Tibial nerve (tissue), 4 donors: ENCODE measurements at regions not wholly inside any gene's neighbourhood (a gene's known extent, or its start where the extent isn't known, plus 50 kb on each side); places are given as distances from the start of the nearest gene placed in this dataset.

ENCODE experiments used
- DNase-seq, 2 donors: peaks; one replicate each; pipeline ENCODE4 v3.0.0-alpha.2; 2019; ENCODE audit warnings: low spot score in 2 of 2
- H3K27ac ChIP-seq, 4 donors: fragments of 200-600 bp; sonication (generic) in 3 of 4; one replicate each; pipeline ENCODE4 v1.5.1; 2017 to 2019; ENCODE audit warnings: mild to moderate bottlenecking in 1 of 4
- H3K27me3 ChIP-seq, 2 donors: fragments of 200-600 bp; sonication (generic) in 1 of 2; one replicate each; pipeline versions ENCODE4 v1.5.1 to v1.6.0; 2017 to 2019
- H3K36me3 ChIP-seq, 3 donors: fragments of 200-600 bp; sonication (generic); one replicate each; pipeline ENCODE4 v1.5.1; 2018 to 2019
- H3K4me1 ChIP-seq, 4 donors: fragments of 200-600 bp; sonication (generic) in 3 of 4; one replicate each; pipeline ENCODE4 v1.5.1; 2017 to 2019
- H3K4me3 ChIP-seq, 4 donors: fragments of 200-600 bp; sonication (generic) in 3 of 4; one replicate each; pipeline ENCODE4 v1.5.1; 2017 to 2019; ENCODE audit warnings: mild to moderate bottlenecking in 1 of 4, moderate library complexity in 1 of 4
- H3K9me3 ChIP-seq, 4 donors: fragments of 200-600 bp; sonication (generic) in 3 of 4; one replicate each; pipeline ENCODE4 v1.5.1; 2017 to 2019
- EP300 ChIP-seq, 2 donors: sonication (generic); formaldehyde crosslinking; IDR thresholded peaks; one replicate each; pipeline ENCODE4 v1.6.1; 2017; ENCODE audit warnings: antibody characterized with exemption in 2 of 2, mild to moderate bottlenecking in 1 of 2
- POLR2A ChIP-seq, 2 donors: fragments of 450-650 bp; IDR thresholded peaks; one replicate each; pipeline ENCODE4 v1.6.1; 2017; ENCODE audit warnings: antibody characterized with exemption in 2 of 2, mild to moderate bottlenecking in 2 of 2, moderate library complexity in 2 of 2
- WGBS, 2 donors: methylation state at CpG; one replicate each; pipeline ENCODE4 v1.1.5; 2018; 5-methylcytosine and 5-hydroxymethylcytosine counted together
- TF ChIP-seq, protein P1 (sequence below), 5 experiments: fragments of 200-600 bp in 3 of 5; fragments of 450-650 bp in 2 of 5; sonication (generic) in 3 of 5; IDR thresholded peaks; one replicate each; pipeline ENCODE4 v1.5.1; 2016 to 2019; ENCODE audit warnings: antibody characterized with exemption in 5 of 5, mild to moderate bottlenecking in 3 of 5, moderate library complexity in 2 of 5

DNA sequence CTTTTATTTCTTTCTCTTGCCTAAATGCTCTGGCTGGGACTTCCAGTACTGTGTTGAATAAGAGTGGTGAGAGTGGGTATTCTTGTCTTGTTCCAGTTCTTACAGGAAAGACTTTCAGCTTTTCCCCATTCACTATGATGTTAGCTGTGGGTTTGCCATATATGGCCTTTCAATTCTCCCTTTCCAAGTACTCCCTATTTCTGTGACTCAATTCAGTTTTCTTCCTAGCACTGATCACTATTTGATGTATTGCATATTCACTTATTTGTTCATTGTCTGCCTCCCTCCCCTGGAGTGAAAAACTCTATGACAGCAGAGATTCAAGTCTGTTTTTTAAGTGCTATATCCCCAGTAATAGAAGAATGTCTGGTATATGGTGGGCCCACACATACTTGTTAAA is 618.2 kb upstream of the CAMK1G start:
- Histone ChIP-seq H3K27me3 (no peaks in the 10 kb centered on the region), H3K36me3 (no peaks in the 10 kb centered on the region), H3K27ac (no peak overlapping the region), H3K4me1 (no peaks in the 10 kb centered on the region), H3K9me3 (peaks cover 0 to 3% (median 0%) of the 10 kb centered on the region in 4 donors), H3K4me3 (no peak overlapping the region)
- TF ChIP-seq, protein P1, sequence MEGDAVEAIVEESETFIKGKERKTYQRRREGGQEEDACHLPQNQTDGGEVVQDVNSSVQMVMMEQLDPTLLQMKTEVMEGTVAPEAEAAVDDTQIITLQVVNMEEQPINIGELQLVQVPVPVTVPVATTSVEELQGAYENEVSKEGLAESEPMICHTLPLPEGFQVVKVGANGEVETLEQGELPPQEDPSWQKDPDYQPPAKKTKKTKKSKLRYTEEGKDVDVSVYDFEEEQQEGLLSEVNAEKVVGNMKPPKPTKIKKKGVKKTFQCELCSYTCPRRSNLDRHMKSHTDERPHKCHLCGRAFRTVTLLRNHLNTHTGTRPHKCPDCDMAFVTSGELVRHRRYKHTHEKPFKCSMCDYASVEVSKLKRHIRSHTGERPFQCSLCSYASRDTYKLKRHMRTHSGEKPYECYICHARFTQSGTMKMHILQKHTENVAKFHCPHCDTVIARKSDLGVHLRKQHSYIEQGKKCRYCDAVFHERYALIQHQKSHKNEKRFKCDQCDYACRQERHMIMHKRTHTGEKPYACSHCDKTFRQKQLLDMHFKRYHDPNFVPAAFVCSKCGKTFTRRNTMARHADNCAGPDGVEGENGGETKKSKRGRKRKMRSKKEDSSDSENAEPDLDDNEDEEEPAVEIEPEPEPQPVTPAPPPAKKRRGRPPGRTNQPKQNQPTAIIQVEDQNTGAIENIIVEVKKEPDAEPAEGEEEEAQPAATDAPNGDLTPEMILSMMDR (IDR thresholded peaks at IDR 0.05): no peak
- TF ChIP-seq POLR2A (IDR thresholded peaks at IDR 0.05) (no peak), EP300 (IDR thresholded peaks at IDR 0.05) (no peak)
- DNase-seq: no peak

DNA sequence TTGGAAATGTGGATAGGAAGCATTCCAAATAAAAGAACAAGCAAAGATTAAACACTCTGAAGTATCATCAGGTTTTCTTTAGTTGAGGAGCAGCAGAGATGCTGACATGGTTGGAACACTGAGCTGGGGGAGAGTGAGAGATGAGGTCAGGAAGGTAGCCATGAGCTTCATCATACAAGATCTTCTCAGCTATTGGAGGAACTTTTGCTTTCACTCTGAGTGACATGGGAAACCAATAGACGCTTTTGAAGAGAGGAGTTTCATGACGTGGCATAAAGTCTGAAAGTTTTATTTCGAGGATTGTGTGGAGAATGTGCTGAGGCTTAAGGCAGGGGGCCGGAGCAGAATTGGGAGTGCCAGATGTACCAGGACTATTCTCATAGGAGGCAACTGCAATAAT is 616.2 kb upstream of the CAMK1G start:
- no peaks in the 10 kb centered on the region for H3K4me1 ChIP-seq
- H3K36me3 ChIP-seq: no peaks in the 10 kb centered on the region
- DNase-seq: no peak
- TF ChIP-seq POLR2A (IDR thresholded peaks at IDR 0.05) (no peak), EP300 (IDR thresholded peaks at IDR 0.05) (no peak)
- TF ChIP-seq, protein P1 (IDR thresholded peaks at IDR 0.05): no peak
- no peak overlapping the region for H3K27ac ChIP-seq
- no peaks in the 10 kb centered on the region for H3K27me3 ChIP-seq
- H3K9me3 ChIP-seq: no peaks in the 10 kb centered on the region
- H3K4me3 ChIP-seq: no peak overlapping the region
- 73 to 85% methylated on average over 4 of the region's 4 CpGs for WGBS, 2 donors

DNA sequence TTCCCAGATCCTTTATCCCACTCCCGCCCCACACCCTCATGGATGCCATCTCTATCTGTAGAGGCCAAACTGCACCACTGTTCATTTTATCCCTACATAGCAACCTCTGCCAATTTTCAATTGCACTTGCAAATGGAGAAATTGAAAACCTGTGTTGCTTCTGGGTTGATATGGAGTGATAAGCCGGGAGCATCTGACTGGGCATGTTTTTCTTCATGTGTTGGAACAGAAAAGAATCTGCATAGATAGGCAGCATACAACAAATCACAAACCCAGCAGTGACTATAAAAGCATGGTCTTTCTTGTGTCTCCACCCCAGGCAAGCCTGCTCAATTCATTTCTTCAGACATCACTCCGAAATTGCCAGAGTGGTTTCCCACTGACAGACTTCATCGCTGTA is 608.8 kb upstream of the CAMK1G start:
- TF ChIP-seq EP300 (IDR thresholded peaks at IDR 0.05): no peak
- no peak for TF ChIP-seq POLR2A (IDR thresholded peaks at IDR 0.05)
- WGBS, 2 donors: 86 to 91% methylated on average over 4 of the region's 4 CpGs
- H3K4me3 ChIP-seq: no peak overlapping the region
- peaks cover 0 to 4% (median 0%) of the 10 kb centered on the region in 4 donors for H3K9me3 ChIP-seq
- H3K36me3 ChIP-seq: no peaks in the 10 kb centered on the region
- no peak overlapping the region for H3K27ac ChIP-seq
- no peaks in the 10 kb centered on the region for H3K27me3 ChIP-seq
- no peak for DNase-seq
- no peaks in the 10 kb centered on the region for H3K4me1 ChIP-seq

DNA sequence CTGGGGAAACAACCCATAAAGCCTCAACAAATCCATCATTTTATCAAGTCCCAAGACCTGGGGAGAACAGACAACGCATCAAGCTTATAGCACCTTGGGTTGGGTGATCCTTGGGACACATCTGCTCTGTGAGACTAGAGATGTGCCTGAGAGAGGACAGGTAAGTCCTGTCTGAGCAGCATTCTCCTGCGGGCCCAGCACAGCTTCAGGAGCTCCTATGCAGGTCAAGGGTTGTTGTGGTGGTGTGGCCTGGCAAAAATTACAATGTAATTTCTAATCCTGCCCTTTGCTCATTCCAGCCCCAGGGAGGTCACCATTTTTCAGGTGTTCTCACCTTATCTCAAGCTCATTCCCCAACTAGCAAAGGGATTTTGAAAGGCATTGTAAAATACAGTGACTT is 608.1 kb upstream of the CAMK1G start:
- Histone ChIP-seq H3K9me3 (peaks cover 0 to 4% (median 0%) of the 10 kb centered on the region in 4 donors), H3K4me1 (no peaks in the 10 kb centered on the region), H3K36me3 (no peaks in the 10 kb centered on the region), H3K4me3 (no peak overlapping the region), H3K27me3 (no peaks in the 10 kb centered on the region), H3K27ac (no peak overlapping the region)
- no peak for DNase-seq
- TF ChIP-seq POLR2A (IDR thresholded peaks at IDR 0.05) (no peak), EP300 (IDR thresholded peaks at IDR 0.05) (no peak)
- TF ChIP-seq, protein P1 (IDR thresholded peaks at IDR 0.05): no peak
- WGBS, 2 donors: 40 to 89% methylated on average over 2 of the region's 2 CpGs

DNA sequence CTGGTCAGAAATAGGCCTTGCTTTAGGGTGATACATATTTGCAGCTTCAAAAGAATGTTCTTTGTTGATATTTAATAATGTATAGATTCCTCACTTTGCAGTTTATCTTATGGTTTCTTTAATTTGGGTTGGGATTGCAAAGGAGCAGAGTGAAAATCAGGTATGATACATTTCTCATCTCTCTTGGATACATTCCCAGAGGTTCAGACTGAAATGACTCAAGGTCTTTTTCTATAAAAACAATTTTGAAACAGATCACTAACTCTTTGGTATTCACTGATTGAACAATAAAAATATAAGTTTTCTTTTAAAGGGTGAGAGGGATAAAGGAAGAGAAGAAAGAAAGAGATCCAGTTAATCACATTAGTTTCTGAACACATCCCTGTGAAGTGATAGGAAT is 606.5 kb upstream of the CAMK1G start:
- DNase-seq: no peak
- H3K4me3 ChIP-seq: no peak overlapping the region
- H3K4me1 ChIP-seq: no peaks in the 10 kb centered on the region
- H3K9me3 ChIP-seq: peaks cover 0 to 4% (median 0%) of the 10 kb centered on the region in 4 donors
- TF ChIP-seq, protein P1 (IDR thresholded peaks at IDR 0.05): no peak
- TF ChIP-seq EP300 (IDR thresholded peaks at IDR 0.05) (no peak), POLR2A (IDR thresholded peaks at IDR 0.05) (no peak)
- no peaks in the 10 kb centered on the region for H3K36me3 ChIP-seq
- H3K27me3 ChIP-seq: no peaks in the 10 kb centered on the region
- H3K27ac ChIP-seq: no peak overlapping the region

DNA sequence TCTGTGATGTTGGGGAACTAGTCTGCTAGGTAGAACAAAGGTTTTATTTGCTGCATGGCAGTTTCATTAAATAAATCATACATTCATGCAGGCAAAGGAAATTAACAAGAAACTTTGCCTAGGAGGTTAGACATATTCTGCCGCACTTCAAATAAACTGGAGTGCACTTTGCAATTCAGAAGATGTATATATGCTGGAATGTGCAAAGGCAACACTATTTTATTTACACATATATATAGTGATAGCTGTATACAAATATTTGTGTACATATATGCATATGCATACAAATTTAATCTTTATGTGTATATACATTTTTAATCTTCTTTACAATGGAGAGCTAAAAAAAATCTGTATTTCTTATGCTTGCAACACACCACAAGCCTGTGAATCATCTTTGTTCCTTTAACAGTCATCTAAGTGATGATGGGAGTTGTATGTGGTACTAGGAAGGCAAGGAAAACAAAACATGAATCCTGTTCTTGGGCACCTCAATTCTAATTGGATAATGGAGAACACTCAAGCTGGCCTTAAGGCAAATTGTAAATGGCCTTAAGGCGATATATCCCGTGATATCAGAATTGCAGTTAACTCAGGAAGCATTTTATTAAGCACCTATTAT is 605.8 kb upstream of the CAMK1G start:
- Histone ChIP-seq H3K27me3 (no peaks in the 10 kb centered on the region), H3K4me3 (no peak overlapping the region), H3K9me3 (peaks cover 0 to 4% (median 0%) of the 10 kb centered on the region in 4 donors), H3K27ac (no peak overlapping the region), H3K36me3 (no peaks in the 10 kb centered on the region), H3K4me1 (no peaks in the 10 kb centered on the region)
- TF ChIP-seq, protein P1 (IDR thresholded peaks at IDR 0.05): no peak
- TF ChIP-seq POLR2A (IDR thresholded peaks at IDR 0.05) (no peak), EP300 (IDR thresholded peaks at IDR 0.05) (no peak)
- no peak for DNase-seq
- WGBS, 2 donors: 90 to 91% methylated on average over 3 of the region's 3 CpGs
